Activated naive CD8-positive, alpha-beta T cell treated with anti-CD3 and anti-CD28 coated beads for 36 hours (primary cell): ENCODE measurements at regions not wholly inside any gene's neighbourhood (a gene's known extent, or its start where the extent isn't known, plus 50 kb on each side); places are given as distances from the start of the nearest gene placed in this dataset.

ENCODE experiments used
- DNase-seq: peaks from one replicate; pipeline ENCODE4 v3.0.0; 2021
- H3K27ac Mint-ChIP-seq: one replicate; pipeline ENCODE4 v1.8.0; 2022; ENCODE audit warnings: mild to moderate bottlenecking, moderate library complexity, mixed read lengths
- H3K27me3 Mint-ChIP-seq: one replicate; pipeline ENCODE4 v1.8.0; 2022; ENCODE audit warnings: mild to moderate bottlenecking, mixed read lengths
- H3K36me3 Mint-ChIP-seq: one replicate; pipeline ENCODE4 v1.8.0; 2021; ENCODE audit warnings: mild to moderate bottlenecking, mixed read lengths
- H3K4me1 Mint-ChIP-seq: one replicate; pipeline ENCODE4 v1.8.0; 2021; ENCODE audit warnings: mixed read lengths
- H3K4me3 Mint-ChIP-seq: one replicate; pipeline ENCODE4 v1.8.0; 2022; ENCODE audit warnings: mild to moderate bottlenecking, moderate library complexity, mixed read lengths
- H3K9me3 Mint-ChIP-seq: one replicate; pipeline ENCODE4 v1.8.0; 2022; ENCODE audit warnings: mixed read lengths

GRCh38 chr1:82453511-82454185, 652.9 kb downstream of the ADGRL2 start:
- DNase-seq = no peak
- no peaks in the 10 kb centered on the region for H3K4me1 Mint-ChIP-seq
- H3K27ac Mint-ChIP-seq = peak overlapping the region; percentile 1
- H3K27me3 Mint-ChIP-seq = peaks cover 6% of the 10 kb centered on the region
- no peak overlapping the region for H3K4me3 Mint-ChIP-seq
- H3K9me3 Mint-ChIP-seq = peaks cover 8% of the 10 kb centered on the region
- H3K36me3 Mint-ChIP-seq = peaks cover 3% of the 10 kb centered on the region

- Mint-ChIP-seq H3K36me3 (peaks cover 3% of the 10 kb centered on the region), H3K4me3 (no peak overlapping the region), H3K27ac (no peak overlapping the region), H3K27me3 (peaks cover 3% of the 10 kb centered on the region), H3K9me3 (peaks cover 8% of the 10 kb centered on the region), H3K4me1 (no peaks in the 10 kb centered on the region)
- DNase-seq = no peak
Observed at GRCh38 chr1:82452096-82452495, 651.4 kb downstream of the ADGRL2 start.

GRCh38 chr1:82451191-82451590, 650.5 kb downstream of the ADGRL2 start:
- Mint-ChIP-seq H3K27ac (no peak overlapping the region), H3K9me3 (peaks cover 8% of the 10 kb centered on the region), H3K4me1 (no peaks in the 10 kb centered on the region), H3K27me3 (peaks cover 3% of the 10 kb centered on the region), H3K4me3 (no peak overlapping the region), H3K36me3 (peaks cover 3% of the 10 kb centered on the region)
- no peak for DNase-seq

- H3K27ac Mint-ChIP-seq = no peak overlapping the region
- DNase-seq = no peak
- H3K4me3 Mint-ChIP-seq = no peak overlapping the region
- H3K4me1 Mint-ChIP-seq = no peaks in the 10 kb centered on the region
- peaks cover 8% of the 10 kb centered on the region for H3K9me3 Mint-ChIP-seq
- H3K27me3 Mint-ChIP-seq = peaks cover 3% of the 10 kb centered on the region
- H3K36me3 Mint-ChIP-seq = peaks cover 3% of the 10 kb centered on the region
Observed at GRCh38 chr1:82449506-82450057, 648.8 kb downstream of the ADGRL2 start.

- no peak for DNase-seq
- Mint-ChIP-seq H3K27ac (no peak overlapping the region), H3K4me3 (no peak overlapping the region), H3K9me3 (peaks cover 2% of the 10 kb centered on the region), H3K36me3 (peaks cover 2% of the 10 kb centered on the region), H3K4me1 (no peaks in the 10 kb centered on the region), H3K27me3 (peaks cover 3% of the 10 kb centered on the region)
Observed at GRCh38 chr1:82446955-82447354, 646.2 kb downstream of the ADGRL2 start.

GRCh38 chr1:82446236-82446635, 645.5 kb downstream of the ADGRL2 start:
- DNase-seq = no peak
- Mint-ChIP-seq H3K4me3 (no peak overlapping the region), H3K9me3 (no peaks in the 10 kb centered on the region), H3K27ac (no peak overlapping the region), H3K27me3 (peaks cover 3% of the 10 kb centered on the region), H3K36me3 (no peaks in the 10 kb centered on the region), H3K4me1 (no peaks in the 10 kb centered on the region)

- Mint-ChIP-seq H3K36me3 (no peaks in the 10 kb centered on the region), H3K27me3 (peaks cover 3% of the 10 kb centered on the region), H3K4me3 (no peak overlapping the region), H3K9me3 (no peaks in the 10 kb centered on the region), H3K4me1 (no peaks in the 10 kb centered on the region), H3K27ac (no peak overlapping the region)
- no peak for DNase-seq
Observed at GRCh38 chr1:82445827-82446226, 645.1 kb downstream of the ADGRL2 start.

- H3K27me3 Mint-ChIP-seq = peaks cover 2% of the 10 kb centered on the region
- no peaks in the 10 kb centered on the region for H3K9me3 Mint-ChIP-seq
- DNase-seq = no peak
- no peak overlapping the region for H3K27ac Mint-ChIP-seq
- no peak overlapping the region for H3K4me3 Mint-ChIP-seq
- no peaks in the 10 kb centered on the region for H3K4me1 Mint-ChIP-seq
- H3K36me3 Mint-ChIP-seq = no peaks in the 10 kb centered on the region
Observed at GRCh38 chr1:82445132-82445531, 644.4 kb downstream of the ADGRL2 start.

- no peak overlapping the region for H3K4me3 Mint-ChIP-seq
- H3K27me3 Mint-ChIP-seq = no peaks in the 10 kb centered on the region
- H3K27ac Mint-ChIP-seq = no peak overlapping the region
- no peaks in the 10 kb centered on the region for H3K9me3 Mint-ChIP-seq
- no peaks in the 10 kb centered on the region for H3K36me3 Mint-ChIP-seq
- H3K4me1 Mint-ChIP-seq = no peaks in the 10 kb centered on the region
- DNase-seq = no peak
Observed at GRCh38 chr1:82441402-82441801, 640.7 kb downstream of the ADGRL2 start.

- H3K27me3 Mint-ChIP-seq = no peaks in the 10 kb centered on the region
- no peak for DNase-seq
- no peak overlapping the region for H3K27ac Mint-ChIP-seq
- no peak overlapping the region for H3K4me3 Mint-ChIP-seq
- H3K4me1 Mint-ChIP-seq = no peaks in the 10 kb centered on the region
- no peaks in the 10 kb centered on the region for H3K9me3 Mint-ChIP-seq
- no peaks in the 10 kb centered on the region for H3K36me3 Mint-ChIP-seq
Observed at GRCh38 chr1:82423174-82423815, 622.6 kb downstream of the ADGRL2 start.

GRCh38 chr1:82421782-82422181, 621.0 kb downstream of the ADGRL2 start:
- H3K27me3 Mint-ChIP-seq = no peaks in the 10 kb centered on the region
- H3K27ac Mint-ChIP-seq = no peak overlapping the region
- no peaks in the 10 kb centered on the region for H3K9me3 Mint-ChIP-seq
- DNase-seq = no peak
- H3K4me3 Mint-ChIP-seq = no peak overlapping the region
- H3K4me1 Mint-ChIP-seq = no peaks in the 10 kb centered on the region
- no peaks in the 10 kb centered on the region for H3K36me3 Mint-ChIP-seq

- Mint-ChIP-seq H3K4me3 (no peak overlapping the region), H3K27me3 (no peaks in the 10 kb centered on the region), H3K9me3 (no peaks in the 10 kb centered on the region), H3K27ac (no peak overlapping the region), H3K36me3 (no peaks in the 10 kb centered on the region), H3K4me1 (no peaks in the 10 kb centered on the region)
- DNase-seq = no peak
Observed at GRCh38 chr1:82420584-82420983, 619.9 kb downstream of the ADGRL2 start.

GRCh38 chr1:82411605-82412004, 610.9 kb downstream of the ADGRL2 start:
- H3K27ac Mint-ChIP-seq = no peak overlapping the region
- no peaks in the 10 kb centered on the region for H3K9me3 Mint-ChIP-seq
- no peaks in the 10 kb centered on the region for H3K4me1 Mint-ChIP-seq
- H3K4me3 Mint-ChIP-seq = no peak overlapping the region
- no peaks in the 10 kb centered on the region for H3K36me3 Mint-ChIP-seq
- H3K27me3 Mint-ChIP-seq = no peaks in the 10 kb centered on the region
- no peak for DNase-seq

- Mint-ChIP-seq H3K4me1 (no peaks in the 10 kb centered on the region), H3K27me3 (peaks cover 1% of the 10 kb centered on the region), H3K27ac (no peak overlapping the region), H3K4me3 (no peak overlapping the region), H3K36me3 (no peaks in the 10 kb centered on the region), H3K9me3 (no peaks in the 10 kb centered on the region)
- no peak for DNase-seq
Observed at GRCh38 chr1:82405333-82405732, 604.6 kb downstream of the ADGRL2 start.

- H3K4me1 Mint-ChIP-seq = no peaks in the 10 kb centered on the region
- peaks cover 4% of the 10 kb centered on the region for H3K27me3 Mint-ChIP-seq
- H3K27ac Mint-ChIP-seq = no peak overlapping the region
- H3K4me3 Mint-ChIP-seq = no peak overlapping the region
- no peaks in the 10 kb centered on the region for H3K9me3 Mint-ChIP-seq
- no peaks in the 10 kb centered on the region for H3K36me3 Mint-ChIP-seq
- DNase-seq = no peak
Observed at GRCh38 chr1:82401116-82401515, 600.4 kb downstream of the ADGRL2 start.

- H3K4me3 Mint-ChIP-seq = no peak overlapping the region
- DNase-seq = no peak
- H3K4me1 Mint-ChIP-seq = no peaks in the 10 kb centered on the region
- H3K9me3 Mint-ChIP-seq = no peaks in the 10 kb centered on the region
- H3K36me3 Mint-ChIP-seq = no peaks in the 10 kb centered on the region
- H3K27me3 Mint-ChIP-seq = peaks cover 4% of the 10 kb centered on the region
- H3K27ac Mint-ChIP-seq = no peak overlapping the region
Observed at GRCh38 chr1:82400521-82400920, 599.8 kb downstream of the ADGRL2 start.
